GM18520 (cell line): ENCODE measurements at regions not wholly inside any gene's neighbourhood (a gene's known extent, or its start where the extent isn't known, plus 50 kb on each side); places are given as distances from the start of the nearest gene placed in this dataset.

Experiments
- ATAC-seq: cut with Tn5 transposase; IDR thresholded peaks from one replicate; pipeline ENCODE4 v1.9.1; 2021; ENCODE audit not compliant: unreplicated experiment

DNA sequence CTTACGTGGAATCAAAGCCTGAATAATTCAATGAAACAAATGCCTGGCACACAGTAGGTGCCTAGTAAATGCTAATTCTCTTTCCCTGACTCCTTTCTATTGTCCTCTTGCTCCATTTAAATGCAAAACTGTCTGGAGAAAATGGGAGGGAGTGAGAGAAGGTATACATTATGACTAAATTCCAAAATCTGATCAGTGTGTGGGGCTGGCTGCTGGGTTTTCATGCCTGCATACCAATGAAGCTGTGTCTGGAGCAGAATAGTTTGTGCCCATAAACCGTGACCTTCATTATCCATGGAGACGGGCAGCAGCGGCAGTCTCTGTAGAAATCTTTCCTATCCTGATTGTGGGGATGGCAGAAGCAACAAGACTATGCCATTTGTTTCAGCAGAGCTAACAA is 223.4 kb upstream of the ZBED5 start:
- no peak for ATAC-seq

DNA sequence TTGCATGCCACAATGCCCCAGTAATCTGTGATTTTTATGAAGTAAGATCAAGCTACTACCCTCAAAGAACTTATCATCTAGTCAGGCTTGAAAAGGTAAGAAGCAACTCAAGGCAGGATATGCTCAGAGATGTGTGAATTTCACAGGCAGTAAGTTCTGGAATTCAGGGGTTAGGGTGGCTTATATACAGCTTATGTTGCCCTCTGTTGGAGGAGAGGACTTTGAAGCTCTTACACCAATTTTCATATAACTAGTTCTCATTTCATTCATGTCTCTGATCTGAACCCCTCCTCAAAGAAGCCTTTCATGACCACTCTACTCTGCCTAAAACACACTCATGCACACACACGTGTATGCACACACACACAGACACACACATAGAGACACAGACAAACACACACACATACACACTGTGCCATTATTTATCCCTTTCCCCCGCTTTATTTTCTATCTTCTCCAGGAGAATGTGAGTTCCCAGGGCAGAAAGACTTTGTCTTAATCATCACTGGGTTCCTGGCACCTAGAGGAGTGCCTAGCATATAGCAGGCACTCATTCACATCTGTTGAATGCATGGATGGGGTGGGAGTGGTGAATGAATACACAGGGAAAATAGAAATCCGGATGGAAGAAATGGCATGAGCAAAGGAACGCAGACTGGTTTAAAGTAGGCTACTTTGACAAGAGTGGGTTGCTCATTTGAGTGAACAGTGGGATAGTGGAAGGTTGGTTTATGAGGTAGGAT is 220.7 kb upstream of the ZBED5 start:
- no peak for ATAC-seq

DNA sequence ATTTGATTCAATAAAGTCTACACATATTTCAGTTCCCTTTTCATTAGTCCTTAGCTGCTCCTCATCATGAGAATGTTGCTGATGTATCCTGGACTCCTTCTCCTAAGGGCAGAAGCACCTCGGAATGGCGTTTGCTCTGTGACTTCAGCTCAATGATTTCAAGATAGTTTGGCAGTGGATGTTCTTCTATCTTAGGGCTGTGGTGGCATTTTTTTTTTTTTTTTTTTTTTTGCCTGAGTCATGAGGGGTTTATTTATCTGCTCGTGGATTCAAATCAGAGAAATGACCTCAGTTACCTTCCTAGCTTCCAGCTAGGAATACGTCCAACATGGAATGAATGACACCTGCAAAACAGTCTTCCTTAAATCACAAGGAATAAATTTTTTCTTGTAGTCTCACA is 220.0 kb upstream of the ZBED5 start:
- ATAC-seq: no peak

DNA sequence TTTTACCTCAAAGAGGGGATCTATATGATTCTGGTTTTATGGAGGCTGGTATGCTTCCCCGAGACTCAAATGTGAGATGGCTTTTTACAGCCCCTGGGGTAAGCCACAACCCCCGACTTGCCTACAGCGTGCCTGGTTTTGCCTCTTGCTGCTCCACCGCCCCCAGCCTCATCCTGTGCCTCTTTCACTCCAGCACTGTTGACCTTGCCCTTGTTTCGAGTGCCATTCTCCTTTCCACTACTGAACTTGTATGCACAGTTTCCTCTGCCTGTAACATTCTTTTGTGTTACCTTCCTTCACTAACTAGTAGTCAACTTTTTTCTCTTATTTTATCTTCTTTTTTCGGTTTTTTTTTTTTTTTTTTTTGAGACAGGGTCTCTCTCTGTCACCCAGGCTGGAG is 219.0 kb upstream of the ZBED5 start:
- ATAC-seq: no peak

DNA sequence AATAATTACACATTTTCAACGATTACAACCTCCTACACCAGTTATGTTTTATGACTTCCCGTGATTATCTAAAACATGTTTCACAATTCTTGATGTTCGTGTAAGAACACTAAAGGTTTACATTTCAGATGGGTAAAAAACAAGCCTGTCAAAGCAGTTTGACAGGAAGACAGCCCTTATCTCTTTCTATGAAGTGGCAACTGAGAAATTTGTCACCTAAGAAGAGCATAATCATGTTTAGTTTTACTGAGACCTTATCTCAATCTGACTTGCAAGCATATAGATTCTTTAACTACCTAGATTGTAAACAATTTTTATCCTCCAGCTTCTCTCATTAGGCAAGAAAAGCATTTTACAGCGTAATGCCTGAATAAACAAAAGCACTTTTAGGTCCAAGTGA is 218.4 kb upstream of the ZBED5 start:
- ATAC-seq: no peak

DNA sequence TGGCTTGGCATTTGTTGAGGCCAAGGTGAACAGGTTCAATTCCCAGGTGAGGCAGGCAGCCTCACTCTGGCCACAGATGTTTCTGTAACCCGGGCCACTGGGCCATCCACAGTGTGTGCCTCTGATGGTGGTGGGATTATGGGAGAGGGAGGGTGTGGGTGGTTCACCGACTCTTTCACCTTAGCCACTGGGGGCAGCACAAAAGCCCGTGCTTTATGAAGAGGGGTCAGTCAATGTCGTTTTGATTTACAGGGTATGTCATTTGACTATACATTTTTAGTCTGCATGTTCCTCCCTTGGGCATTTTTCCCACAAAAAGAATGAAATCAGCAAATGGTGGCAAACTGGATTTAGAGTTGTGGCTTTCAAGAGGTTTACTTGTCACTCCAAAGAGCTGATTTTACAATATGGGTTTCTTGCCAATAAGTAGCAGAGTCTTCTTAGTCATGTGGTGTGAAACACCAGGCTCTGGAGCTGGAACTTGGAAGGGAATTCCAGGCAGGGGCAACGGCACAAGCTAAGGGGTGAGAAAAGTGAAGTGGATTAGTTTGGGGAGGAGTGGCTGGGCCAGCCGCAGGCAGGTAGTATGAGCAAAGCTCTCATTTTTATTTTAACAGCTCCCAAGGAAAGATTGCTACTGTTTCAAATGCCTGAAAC is 217.8 kb upstream of the ZBED5 start:
- no peak for ATAC-seq

DNA sequence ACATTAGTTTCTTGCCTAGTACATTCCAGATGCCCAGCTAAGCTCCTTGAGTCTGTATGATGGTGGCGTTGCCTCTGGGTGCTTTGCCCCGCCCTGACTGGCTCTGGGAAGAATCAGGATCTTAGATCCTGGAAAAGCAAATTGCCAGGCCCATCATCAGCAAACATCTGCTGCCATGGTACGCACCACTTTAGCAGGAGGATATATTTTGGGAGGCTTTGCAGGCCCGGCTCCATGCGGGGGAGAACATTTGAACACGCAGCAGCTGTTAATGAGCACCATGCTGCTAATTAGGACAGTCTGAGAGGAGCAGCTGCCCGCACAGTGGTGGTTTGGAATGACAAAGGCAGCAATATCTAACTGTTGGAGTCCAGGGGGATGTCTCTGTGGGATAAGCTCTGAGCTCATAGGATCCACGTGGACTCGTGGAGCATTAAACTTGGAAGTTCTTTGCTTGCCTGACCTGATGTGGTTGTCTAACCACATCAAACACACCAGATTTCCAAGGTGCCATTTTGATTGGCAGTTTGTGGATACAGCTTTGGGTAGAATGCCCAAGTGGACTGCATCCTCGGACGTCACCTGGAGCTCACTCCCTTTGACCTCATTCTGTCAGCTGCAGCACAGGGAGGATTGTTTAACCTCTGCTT is 217.0 kb upstream of the ZBED5 start:
- no peak for ATAC-seq

DNA sequence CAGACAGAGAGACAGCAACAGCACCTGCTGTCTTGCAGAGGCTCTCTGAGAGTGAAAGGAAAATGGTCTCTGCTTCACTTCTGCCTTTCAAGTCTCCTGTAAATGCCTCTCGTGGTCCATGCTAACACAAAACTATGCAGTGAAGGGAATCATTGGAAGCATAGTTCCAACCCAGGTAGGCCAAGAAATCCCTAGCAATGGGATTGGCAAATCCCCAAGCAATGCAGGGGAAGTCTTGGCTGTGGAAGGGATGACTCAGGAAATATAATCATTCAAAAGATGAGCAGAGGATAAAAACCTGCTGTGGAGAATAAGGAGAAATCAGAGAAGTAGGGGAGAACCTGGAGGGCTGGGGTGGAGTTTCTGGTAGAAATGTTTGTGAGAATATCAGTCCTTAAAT is 216.1 kb upstream of the ZBED5 start:
- no peak for ATAC-seq

DNA sequence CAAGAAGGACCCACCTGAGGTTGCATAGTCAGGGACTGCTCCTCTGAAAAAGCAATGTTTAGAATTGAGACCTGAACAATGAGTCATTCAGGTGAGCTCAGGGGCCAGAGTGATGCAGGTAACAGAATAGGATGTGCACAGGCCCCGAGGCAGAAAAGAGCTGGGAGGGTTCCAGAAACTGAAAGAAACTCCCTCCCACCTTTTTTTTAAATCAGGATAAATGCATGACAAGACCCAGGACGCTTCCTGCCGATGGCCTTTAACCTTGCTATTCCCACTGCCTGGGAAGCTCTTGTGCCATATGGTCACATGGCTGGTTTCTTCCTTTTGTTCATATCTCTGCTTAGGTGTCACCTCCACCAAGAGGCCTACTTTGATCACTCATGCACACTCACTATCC is 214.2 kb upstream of the ZBED5 start:
- no peak for ATAC-seq

DNA sequence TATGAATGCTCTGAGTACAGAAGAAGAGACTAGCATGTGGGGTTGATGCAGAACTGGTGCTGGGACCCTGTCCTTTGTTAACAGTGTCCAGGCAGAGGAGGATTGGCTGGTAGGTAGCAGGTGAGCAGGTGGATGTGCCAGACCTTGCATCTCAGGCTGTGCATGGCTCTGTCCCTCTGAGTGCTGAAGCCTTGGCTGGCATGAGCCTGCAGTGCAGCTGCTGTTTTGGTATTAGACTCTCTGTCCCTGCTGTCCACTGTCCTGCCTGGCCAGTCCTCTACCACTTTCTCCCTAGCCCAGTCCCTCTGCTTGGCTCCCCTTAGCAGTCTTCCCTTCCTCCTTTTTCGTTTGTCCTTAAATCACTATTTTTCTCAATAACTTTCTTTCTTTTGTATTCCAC is 213.6 kb upstream of the ZBED5 start:
- no peak for ATAC-seq

DNA sequence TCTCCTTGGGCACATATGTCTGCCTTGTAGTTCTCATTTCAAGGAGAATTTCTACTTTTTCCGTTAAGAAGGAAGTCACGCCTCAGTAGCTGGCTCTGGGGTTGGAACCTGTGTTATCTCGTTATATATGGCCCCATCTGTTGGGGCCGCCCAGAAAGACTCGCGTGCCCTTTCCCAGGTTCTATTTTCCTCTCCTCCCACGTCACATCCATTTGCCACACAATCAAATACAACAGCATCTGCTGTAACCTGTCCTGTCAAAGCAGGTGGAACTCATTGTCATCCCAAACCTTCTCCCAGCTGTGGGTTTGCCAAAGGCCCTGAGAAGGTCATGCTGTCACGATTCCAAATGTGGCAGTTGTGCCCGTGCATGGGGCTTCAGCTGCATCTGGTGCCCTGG is 213.1 kb upstream of the ZBED5 start:
- ATAC-seq: no peak

DNA sequence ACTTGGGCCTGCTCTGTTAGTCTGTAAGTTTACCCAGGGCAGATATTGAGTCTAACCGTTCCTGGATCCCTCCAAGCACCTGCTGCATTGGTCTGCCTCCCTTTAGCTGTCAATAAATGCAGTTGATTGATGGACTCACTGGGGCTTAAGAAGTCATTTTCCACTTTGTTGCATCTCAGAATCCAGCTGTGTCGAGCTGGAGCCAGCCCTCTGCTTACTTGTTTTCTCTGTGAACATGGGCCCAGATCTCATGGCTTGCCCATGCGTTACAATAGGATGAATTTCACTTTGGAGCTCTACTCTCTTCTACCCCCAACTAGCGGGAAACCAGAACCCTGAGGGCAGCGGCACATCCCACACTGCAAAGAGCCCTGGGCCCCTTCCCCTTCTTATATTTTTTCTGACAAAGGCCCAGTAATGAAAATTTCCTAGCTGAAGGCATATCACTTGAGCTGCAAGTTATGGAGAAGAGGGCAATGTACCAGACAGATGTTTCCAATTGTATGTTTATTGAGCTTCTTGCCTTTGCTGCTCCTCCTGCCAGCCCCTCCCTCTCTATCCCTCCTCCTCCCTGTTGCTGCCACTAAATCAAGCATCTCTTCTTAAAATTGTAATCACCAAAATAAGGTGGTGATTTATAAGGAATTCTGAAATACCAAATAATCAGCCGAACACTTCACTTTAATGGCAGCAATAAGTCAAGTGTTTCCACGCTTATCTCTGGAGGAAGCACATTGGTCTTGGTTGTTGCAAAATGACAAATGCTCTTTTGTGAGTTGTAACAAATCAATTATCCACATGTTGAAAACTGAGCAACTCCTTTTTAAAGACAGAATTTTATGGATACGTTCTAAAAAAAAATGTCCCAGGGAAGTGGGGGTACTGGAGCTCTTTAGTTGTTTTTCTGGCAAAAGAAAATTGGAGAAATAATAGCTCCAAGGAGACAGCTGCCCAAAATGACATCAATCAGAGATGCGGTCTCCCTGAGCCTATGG is 212.3 kb upstream of the ZBED5 start:
- no peak for ATAC-seq

DNA sequence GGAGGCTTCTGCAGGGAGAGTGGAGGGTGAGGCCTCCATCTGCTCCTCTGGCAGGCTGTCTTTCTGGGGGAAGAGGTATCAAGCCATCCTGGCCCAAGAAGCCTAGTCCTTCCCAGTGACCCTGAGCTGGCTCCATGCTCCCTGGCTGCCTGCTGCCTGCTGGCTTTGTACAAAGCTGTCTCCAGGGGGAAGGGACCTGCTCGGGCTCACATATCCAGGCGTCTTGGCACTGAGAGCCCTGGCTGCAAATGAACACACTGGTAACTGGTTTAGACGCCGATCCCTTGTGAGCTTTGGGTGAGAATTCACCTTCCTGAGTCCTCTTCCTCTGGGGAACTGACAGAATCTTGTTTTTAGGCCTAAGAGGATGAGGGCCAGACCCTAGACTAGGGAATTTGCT is 210.3 kb upstream of the ZBED5 start:
- ATAC-seq: no peak

DNA sequence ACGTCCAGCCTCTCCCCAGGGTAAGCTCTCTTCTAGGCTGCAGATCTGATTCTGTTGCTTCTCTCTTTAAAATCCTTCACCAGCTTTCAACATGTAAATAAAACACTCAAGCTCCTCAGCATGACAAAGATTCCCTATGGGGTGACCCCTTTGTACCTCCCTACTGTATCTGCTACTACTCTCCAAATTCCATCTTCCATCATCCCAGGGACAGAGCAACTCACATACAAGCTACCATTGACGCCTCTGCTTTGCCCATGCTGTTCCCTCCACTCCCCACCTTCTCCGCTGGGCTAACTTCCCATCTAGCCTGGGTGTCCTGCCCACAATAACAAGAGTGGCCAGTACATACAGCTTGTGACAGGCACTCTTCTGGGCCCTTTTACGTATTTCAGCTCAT is 207.5 kb upstream of the ZBED5 start:
- ATAC-seq: no peak

DNA sequence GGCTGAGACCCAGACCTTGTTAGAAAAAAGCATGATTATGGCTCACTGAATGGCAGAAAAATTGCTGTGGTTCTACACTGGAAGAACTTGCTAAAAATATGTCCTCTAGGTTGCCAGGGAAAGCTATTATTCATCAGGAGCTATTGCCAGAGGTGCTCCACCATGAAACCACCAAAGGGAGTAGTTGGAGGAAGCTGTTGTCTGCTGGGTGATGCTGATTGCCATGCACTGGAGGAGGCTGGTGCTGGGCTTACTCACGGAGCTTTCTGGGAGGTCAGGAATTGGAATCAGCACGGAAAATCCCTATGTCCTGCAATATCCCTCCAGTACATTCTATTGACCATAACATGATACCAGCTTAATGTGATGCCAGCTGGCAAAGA is 199.6 kb upstream of the ZBED5 start:
- ATAC-seq: no peak

DNA sequence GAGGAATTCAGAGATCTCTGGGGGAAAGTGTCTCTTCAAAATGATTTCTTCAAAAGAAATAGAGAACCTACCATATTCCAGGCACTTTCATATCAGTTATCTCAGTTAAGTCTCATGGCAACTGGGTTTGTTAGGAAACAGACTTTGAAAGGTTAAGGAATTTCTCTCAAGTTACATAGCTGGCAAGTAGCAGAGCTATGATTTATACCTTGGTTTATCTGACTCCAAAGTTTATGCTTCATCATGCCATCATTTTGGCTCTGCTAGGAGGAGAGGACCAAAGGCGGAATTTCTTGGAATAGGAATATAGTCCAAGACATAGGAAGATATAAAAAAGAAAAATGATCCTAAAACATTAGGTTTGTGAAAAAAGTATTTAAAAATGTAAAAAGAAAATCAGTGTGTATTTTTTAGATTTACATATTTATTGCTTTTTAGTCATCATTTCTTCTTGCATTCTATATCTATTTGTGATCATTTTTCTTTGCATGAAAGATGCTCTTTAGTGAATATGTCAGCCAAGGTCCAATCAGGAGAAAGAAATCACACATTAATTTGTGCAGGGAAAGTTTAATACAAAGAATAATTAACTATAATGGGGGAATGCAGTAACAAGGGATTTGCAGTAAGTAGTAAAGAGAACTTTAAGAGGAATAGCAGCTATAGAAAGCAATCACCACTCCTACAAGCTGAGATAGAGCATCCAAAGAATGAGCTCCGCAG is 199.1 kb upstream of the ZBED5 start:
- no peak for ATAC-seq

DNA sequence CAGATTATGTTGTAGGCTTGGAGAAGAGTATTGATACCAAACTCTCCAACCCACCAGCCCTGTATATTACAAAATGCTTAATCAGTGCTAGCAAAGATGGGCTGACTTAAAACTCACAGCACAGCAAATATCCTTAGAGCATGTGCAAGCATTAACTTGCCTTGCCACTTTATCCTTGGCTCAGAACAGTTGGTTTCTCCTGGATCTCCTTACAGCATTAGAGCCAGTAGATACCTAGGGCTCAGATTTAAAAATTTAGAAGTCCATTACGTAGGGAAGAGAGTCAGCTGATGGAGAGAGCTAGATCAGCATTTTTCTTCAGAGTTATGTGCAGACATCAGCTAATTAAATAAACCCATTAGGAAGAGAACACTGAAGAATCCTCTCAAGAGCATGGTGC is 198.5 kb upstream of the ZBED5 start:
- no peak for ATAC-seq

DNA sequence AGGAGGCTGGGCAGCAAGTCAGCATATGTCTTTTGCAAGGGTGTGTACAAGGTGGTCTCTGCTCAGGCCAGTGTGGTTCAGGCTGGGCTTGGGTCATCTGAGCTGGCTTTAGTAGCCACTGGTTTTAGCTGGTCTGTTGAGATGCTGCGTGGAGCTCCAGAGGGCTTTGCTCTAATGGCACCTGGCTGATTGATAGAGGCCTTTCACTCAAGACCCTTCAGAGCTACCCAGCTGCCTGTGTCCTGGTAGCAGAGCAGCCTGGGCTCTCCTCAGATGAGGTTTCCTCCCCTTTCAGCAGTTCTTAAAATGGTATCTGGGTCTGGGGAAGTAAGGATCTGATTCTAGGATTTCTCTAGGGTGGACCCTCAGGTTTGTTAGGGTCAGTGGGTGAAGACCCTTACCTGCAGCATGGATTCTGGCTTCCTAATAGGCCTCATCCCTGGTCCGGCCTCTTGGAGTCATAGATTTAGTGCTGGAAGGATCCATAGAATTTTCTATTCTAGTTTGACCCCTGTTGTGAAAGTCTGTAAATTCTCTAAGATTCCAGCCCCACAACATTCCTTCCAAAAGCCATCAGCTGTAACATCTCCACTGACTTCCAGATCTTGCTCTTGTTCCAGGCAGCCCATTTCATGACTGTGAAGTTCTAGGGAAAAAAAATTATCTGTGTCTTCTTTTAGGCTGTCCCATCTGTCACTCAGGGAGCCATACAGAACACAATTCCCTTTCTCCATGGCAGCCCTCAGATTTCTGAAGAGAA is 190.2 kb upstream of the ZBED5 start:
- ATAC-seq: no peak

DNA sequence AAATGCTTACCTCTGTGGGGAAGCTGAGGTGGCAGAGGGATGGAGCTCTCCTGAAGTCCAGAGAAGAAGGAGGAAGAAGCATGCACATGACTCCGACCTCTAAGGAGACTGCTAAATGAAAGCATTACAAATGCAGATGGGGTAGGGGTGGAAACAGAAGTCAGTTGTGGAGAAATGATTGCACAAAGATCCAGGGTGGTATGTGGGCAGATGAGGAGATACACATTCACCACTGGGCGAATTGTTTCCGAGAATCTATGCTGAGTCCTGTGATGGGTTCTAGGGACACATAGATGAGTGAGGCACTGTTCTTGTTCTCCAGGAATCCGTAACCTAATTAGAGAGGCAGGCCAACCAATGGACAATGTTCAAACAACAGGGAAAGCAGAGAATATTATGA is 188.9 kb upstream of the ZBED5 start:
- no peak for ATAC-seq
